ENCODE measurements at regions not wholly inside any gene's neighbourhood (a gene's known extent, or its start where the extent isn't known, plus 50 kb on each side); places are given as distances from the start of the nearest gene placed in this dataset.

- TF ChIP-seq, protein P1, sequence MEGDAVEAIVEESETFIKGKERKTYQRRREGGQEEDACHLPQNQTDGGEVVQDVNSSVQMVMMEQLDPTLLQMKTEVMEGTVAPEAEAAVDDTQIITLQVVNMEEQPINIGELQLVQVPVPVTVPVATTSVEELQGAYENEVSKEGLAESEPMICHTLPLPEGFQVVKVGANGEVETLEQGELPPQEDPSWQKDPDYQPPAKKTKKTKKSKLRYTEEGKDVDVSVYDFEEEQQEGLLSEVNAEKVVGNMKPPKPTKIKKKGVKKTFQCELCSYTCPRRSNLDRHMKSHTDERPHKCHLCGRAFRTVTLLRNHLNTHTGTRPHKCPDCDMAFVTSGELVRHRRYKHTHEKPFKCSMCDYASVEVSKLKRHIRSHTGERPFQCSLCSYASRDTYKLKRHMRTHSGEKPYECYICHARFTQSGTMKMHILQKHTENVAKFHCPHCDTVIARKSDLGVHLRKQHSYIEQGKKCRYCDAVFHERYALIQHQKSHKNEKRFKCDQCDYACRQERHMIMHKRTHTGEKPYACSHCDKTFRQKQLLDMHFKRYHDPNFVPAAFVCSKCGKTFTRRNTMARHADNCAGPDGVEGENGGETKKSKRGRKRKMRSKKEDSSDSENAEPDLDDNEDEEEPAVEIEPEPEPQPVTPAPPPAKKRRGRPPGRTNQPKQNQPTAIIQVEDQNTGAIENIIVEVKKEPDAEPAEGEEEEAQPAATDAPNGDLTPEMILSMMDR (conservative IDR thresholded peaks at IDR 0.05 in 1 of 2, IDR thresholded peaks at IDR 0.05 in 1 of 2; ENCODE audit: low read depth in 1 of 2, low read length in 2 of 2): no peak
- TF ChIP-seq EZH2 (IDR thresholded peaks at IDR 0.05; ENCODE audit: low read length, missing control alignments): no peak
Observed at GRCh38 chr18:76098674-76099411, 396.2 kb downstream of the ZNF516 start.

All from fibroblast of lung (primary cell).